ENCODE measurements at regions not wholly inside any gene's neighbourhood (a gene's known extent, or its start where the extent isn't known, plus 50 kb on each side); places are given as distances from the start of the nearest gene placed in this dataset.

- intact Hi-C loops (cut with DNase I): no loop called here
- Histone ChIP-seq H3K27me3 (no peaks in the 10 kb centered on the region), H3K4me1 (peaks cover 30 to 63% of the 10 kb centered on the region in 2 donors), H3K36me3 (peaks cover 0 to 5% of the 10 kb centered on the region in 2 donors), H3K4me3 (peak overlapping the region; percentile 27 to 95), H3K9me3 (no peaks in the 10 kb centered on the region), H3K27ac (peak overlapping the region; percentile 99 to 100)
- TF ChIP-seq CTCF (IDR thresholded peaks at IDR 0.05): no peak
- DNase-seq (ENCODE audit: low spot score in 2 of 2): peak in 1 of 2 donors; percentile 58
Measured at GRCh38 chr22:46064966-46065666, 85.2 kb upstream of the PPARA start.

- no peak for DNase-seq (ENCODE audit: low spot score in 2 of 2)
- Histone ChIP-seq H3K9me3 (no peaks in the 10 kb centered on the region), H3K27ac (peak overlapping the region; percentile 99 to 100), H3K36me3 (peaks cover 0 to 5% of the 10 kb centered on the region in 2 donors), H3K4me1 (peaks cover 30 to 61% of the 10 kb centered on the region in 2 donors), H3K4me3 (peak overlapping the region; percentile 27 to 95), H3K27me3 (no peaks in the 10 kb centered on the region)
- TF ChIP-seq CTCF (IDR thresholded peaks at IDR 0.05): no peak
- intact Hi-C loops (cut with DNase I): no loop called here
Measured at GRCh38 chr22:46065691-46066454, 84.5 kb upstream of the PPARA start.

- intact Hi-C loops (cut with DNase I): no loop called here
- Histone ChIP-seq H3K36me3 (peaks cover 0 to 5% of the 10 kb centered on the region in 2 donors), H3K9me3 (no peaks in the 10 kb centered on the region), H3K4me3 (peak overlapping the region; percentile 8 to 95), H3K4me1 (peaks cover 25 to 54% of the 10 kb centered on the region in 2 donors), H3K27me3 (no peaks in the 10 kb centered on the region), H3K27ac (peak overlapping the region; percentile 99 to 100)
- no peak for TF ChIP-seq CTCF (IDR thresholded peaks at IDR 0.05)
- DNase-seq (ENCODE audit: low spot score in 2 of 2): peak; percentile 8 to 60
Measured at GRCh38 chr22:46066691-46067090, 83.6 kb upstream of the PPARA start.

- Histone ChIP-seq H3K27me3 (no peaks in the 10 kb centered on the region), H3K4me3 (peak overlapping the region; percentile 39 to 95), H3K4me1 (peaks cover 20 to 46% of the 10 kb centered on the region in 2 donors), H3K9me3 (no peaks in the 10 kb centered on the region), H3K27ac (peak overlapping the region; percentile 99 to 100), H3K36me3 (no peaks in the 10 kb centered on the region)
- peak; percentile 3 to 57 for DNase-seq (ENCODE audit: low spot score in 2 of 2)
- intact Hi-C loops (cut with DNase I): no loop called here
- no peak for TF ChIP-seq CTCF (IDR thresholded peaks at IDR 0.05)
Measured at GRCh38 chr22:46067159-46068111, 82.9 kb upstream of the PPARA start.

GRCh38 chr22:46068181-46068592 is 82.1 kb upstream of the PPARA start:
- intact Hi-C loops (cut with DNase I): no loop called here
- no peak for TF ChIP-seq CTCF (IDR thresholded peaks at IDR 0.05)
- Histone ChIP-seq H3K27ac (peak overlapping the region; percentile 99 to 100), H3K4me3 (peak overlapping the region; percentile 87 to 95), H3K9me3 (no peaks in the 10 kb centered on the region), H3K4me1 (peaks cover 18 to 39% of the 10 kb centered on the region in 2 donors), H3K36me3 (no peaks in the 10 kb centered on the region), H3K27me3 (no peaks in the 10 kb centered on the region)
- DNase-seq (ENCODE audit: low spot score in 2 of 2): no peak

All from ascending aorta (tissue), 2 donors.